ENCODE measurements at regions not wholly inside any gene's neighbourhood (a gene's known extent, or its start where the extent isn't known, plus 50 kb on each side); places are given as distances from the start of the nearest gene placed in this dataset.

DNA sequence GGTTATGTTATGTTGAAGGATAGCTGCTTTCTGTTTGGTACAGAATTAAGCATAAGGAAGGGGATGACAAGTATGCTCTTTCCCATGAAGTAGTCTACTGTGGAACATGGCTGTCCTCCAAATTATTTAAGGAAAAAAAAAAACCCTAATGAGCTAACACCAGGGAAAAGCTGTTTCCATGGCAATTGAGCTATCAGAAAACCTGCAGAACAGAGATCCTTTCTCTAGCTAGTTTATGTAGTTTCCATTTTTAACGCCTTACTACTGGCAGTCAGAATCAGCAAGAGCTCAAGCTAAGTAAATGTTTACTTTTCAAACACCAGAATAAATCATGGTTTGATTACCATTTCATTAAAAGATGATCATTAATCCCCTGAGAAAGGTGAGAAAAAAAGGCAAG lies 287.4 kb upstream of the TARS1 start:
- Histone ChIP-seq H3K9me3 (ENCODE audit: insufficient read depth, low read depth) (peaks cover 4% of the 10 kb centered on the region; the same call in 1 of the 2 replicates), H4K20me1 (ENCODE audit: insufficient read depth) (no peaks in the 10 kb centered on the region), H2AFZ (no peak overlapping the region; the same call in 1 of the 2 replicates), H3K27me3 (ENCODE audit: insufficient read depth, low read depth) (no peaks in the 10 kb centered on the region), H3K4me3 (no peak overlapping the region), H3K27ac (no peak overlapping the region), H3K36me3 (ENCODE audit: low read depth) (no peaks in the 10 kb centered on the region), H3K4me2 (no peak overlapping the region), H3K9me2 (ENCODE audit: insufficient read depth) (no peaks in the 10 kb centered on the region), H3K4me1 (replicated peaks; ENCODE audit: insufficient read depth) (peaks cover 8% of the 10 kb centered on the region), H3K79me2 (ENCODE audit: low read depth) (no peaks in the 10 kb centered on the region), H3F3A (ENCODE audit: insufficient read depth, low read depth) (peaks cover 9% of the 10 kb centered on the region)
- no TSS peak for BruUV-seq (replicated peaks)
- ChIA-PET POLR2A (ENCODE audit: unreplicated experiment) (interaction anchor here (0.5 kb wide), 1 partner anchor 301 kb away, joined by 4 read pairs; no protein-coding TSS in a partner anchor), CTCF (interaction anchor here (0.6 kb wide), 1 partner anchor 17 kb away, joined by 3 read pairs; no protein-coding TSS in a partner anchor)
- intact Hi-C loops (cut with micrococcal nuclease; ENCODE audit: unreplicated experiment) = no loop called here
- no peak for TF ChIP-seq EZH2 (IDR thresholded peaks at IDR 0.05; ENCODE audit: low read depth)
- TF ChIP-seq, protein P1, sequence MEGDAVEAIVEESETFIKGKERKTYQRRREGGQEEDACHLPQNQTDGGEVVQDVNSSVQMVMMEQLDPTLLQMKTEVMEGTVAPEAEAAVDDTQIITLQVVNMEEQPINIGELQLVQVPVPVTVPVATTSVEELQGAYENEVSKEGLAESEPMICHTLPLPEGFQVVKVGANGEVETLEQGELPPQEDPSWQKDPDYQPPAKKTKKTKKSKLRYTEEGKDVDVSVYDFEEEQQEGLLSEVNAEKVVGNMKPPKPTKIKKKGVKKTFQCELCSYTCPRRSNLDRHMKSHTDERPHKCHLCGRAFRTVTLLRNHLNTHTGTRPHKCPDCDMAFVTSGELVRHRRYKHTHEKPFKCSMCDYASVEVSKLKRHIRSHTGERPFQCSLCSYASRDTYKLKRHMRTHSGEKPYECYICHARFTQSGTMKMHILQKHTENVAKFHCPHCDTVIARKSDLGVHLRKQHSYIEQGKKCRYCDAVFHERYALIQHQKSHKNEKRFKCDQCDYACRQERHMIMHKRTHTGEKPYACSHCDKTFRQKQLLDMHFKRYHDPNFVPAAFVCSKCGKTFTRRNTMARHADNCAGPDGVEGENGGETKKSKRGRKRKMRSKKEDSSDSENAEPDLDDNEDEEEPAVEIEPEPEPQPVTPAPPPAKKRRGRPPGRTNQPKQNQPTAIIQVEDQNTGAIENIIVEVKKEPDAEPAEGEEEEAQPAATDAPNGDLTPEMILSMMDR (conservative IDR thresholded peaks at IDR 0.05) = no peak
- no peak for DNase-seq

DNA sequence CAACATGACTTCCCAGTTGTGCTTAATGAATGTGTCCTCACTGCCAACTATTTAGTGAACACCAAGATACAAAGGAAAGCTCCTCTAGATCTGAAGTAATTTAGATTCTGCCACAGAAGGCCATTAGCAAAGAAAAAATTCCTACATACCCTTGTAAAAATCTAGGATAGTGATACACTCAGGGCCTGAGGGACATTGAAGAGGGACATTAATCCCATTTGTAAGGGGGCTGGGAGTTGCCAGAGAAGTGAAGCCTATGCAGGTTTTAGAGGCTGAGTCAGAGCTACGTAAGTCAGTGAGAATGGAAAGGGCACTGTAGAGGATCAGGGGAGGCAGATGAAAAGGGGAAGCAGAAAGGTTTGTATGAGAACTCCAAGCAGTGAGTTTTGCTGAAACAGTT lies 286.9 kb upstream of the TARS1 start:
- Histone ChIP-seq H3F3A (ENCODE audit: insufficient read depth, low read depth) (peaks cover 5% of the 10 kb centered on the region; the same call in 1 of the 2 replicates), H3K4me2 (no peak overlapping the region), H3K27me3 (ENCODE audit: insufficient read depth, low read depth) (no peaks in the 10 kb centered on the region), H3K4me1 (replicated peaks; ENCODE audit: insufficient read depth) (peaks cover 4% of the 10 kb centered on the region; the same call in 1 of the 2 replicates), H3K4me3 (no peak overlapping the region), H2AFZ (no peak overlapping the region), H3K79me2 (ENCODE audit: low read depth) (no peaks in the 10 kb centered on the region), H3K36me3 (ENCODE audit: low read depth) (no peaks in the 10 kb centered on the region), H3K27ac (no peak overlapping the region), H4K20me1 (ENCODE audit: insufficient read depth) (no peaks in the 10 kb centered on the region), H3K9me2 (ENCODE audit: insufficient read depth) (no peaks in the 10 kb centered on the region), H3K9me3 (ENCODE audit: insufficient read depth, low read depth) (peaks cover 4% of the 10 kb centered on the region; the same call in 1 of the 2 replicates)
- no TSS peak for BruUV-seq (replicated peaks)
- ChIA-PET CTCF (interaction anchor here (0.6 kb wide), 1 partner anchor 17 kb away, joined by 3 read pairs; no protein-coding TSS in a partner anchor), POLR2A (ENCODE audit: unreplicated experiment) (interaction anchor here (0.5 to 0.7 kb wide), 2 partner anchors 9 to 301 kb away, joined by 3 to 4 read pairs; no protein-coding TSS in a partner anchor)
- intact Hi-C loops (cut with micrococcal nuclease; ENCODE audit: unreplicated experiment) = no loop called here
- TF ChIP-seq EZH2 (IDR thresholded peaks at IDR 0.05; ENCODE audit: low read depth) = no peak
- TF ChIP-seq, protein P1 (conservative IDR thresholded peaks at IDR 0.05) = no peak
- DNase-seq = no peak

DNA sequence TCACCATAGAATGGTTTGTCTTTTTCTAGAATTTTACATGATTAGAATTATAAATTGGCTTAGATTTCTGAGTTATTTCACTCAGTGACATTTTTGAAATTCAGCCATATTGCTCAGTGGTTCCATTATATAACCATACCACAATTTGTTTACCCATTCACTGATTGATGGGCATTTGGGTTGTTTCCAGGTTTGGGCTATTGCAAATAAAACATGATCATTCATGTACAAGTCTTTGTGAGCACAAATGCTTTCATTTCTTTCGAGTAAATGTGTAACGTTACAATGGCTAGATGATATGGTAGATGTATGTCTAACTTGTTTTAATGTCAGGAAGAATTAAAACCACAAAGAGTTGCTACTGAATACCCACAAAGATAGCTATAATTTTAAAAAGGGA lies 279.9 kb upstream of the TARS1 start:
- no peaks in the 10 kb centered on the region for H3K79me2 ChIP-seq (ENCODE audit: low read depth)
- intact Hi-C loops (cut with micrococcal nuclease; ENCODE audit: unreplicated experiment) = no loop called here
- H4K20me1 ChIP-seq (ENCODE audit: insufficient read depth) = no peaks in the 10 kb centered on the region
- 0 out of 2 replicates have a peak, but pooled peaks cover 4% of the 10 kb centered on the region for H3K9me3 ChIP-seq (ENCODE audit: insufficient read depth, low read depth)
- H3K4me3 ChIP-seq = no peak overlapping the region
- CTCF ChIA-PET = no interaction called here
- TF ChIP-seq EZH2 (IDR thresholded peaks at IDR 0.05; ENCODE audit: low read depth) = no peak
- BruUV-seq (replicated peaks) = no TSS peak
- no peaks in the 10 kb centered on the region for H3K9me2 ChIP-seq (ENCODE audit: insufficient read depth)
- no peaks in the 10 kb centered on the region for H3K4me1 ChIP-seq (replicated peaks; ENCODE audit: insufficient read depth)
- POLR2A ChIA-PET (ENCODE audit: unreplicated experiment) = interaction anchor here (0.7 kb wide), 1 partner anchor 629 kb away, joined by 3 read pairs; no protein-coding TSS in a partner anchor
- no peak for DNase-seq
- H3K27ac ChIP-seq = no peak overlapping the region
- no peaks in the 10 kb centered on the region for H3K36me3 ChIP-seq (ENCODE audit: low read depth)
- H3K27me3 ChIP-seq (ENCODE audit: insufficient read depth, low read depth) = no peaks in the 10 kb centered on the region
- H2AFZ ChIP-seq = no peak overlapping the region
- no peaks in the 10 kb centered on the region for H3F3A ChIP-seq (ENCODE audit: insufficient read depth, low read depth)
- H3K4me2 ChIP-seq = no peak overlapping the region
